ENCODE measurements at regions not wholly inside any gene's neighbourhood (a gene's known extent, or its start where the extent isn't known, plus 50 kb on each side); places are given as distances from the start of the nearest gene placed in this dataset.

DNA sequence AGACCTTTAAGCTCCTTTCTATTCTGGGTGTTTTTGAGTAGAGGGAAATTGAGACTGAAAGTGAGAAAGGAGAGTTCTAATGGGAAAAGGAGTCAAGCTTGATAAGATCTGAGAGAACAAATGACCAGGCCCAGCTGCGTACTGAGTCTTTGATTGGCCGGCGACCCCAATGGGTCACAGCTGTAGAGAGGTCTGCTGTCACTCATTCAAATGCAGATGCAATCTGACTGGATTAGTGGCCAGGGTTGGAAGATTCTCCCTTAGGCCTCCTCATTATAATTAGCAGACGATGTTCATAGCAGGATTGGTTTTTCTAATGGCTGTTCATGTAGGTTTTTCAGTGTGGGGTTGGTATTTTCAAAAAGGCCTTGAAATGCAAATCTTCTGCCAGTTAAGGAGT, 127.2 kb upstream of the SLC25A13 start:
- TF ChIP-seq, protein P1, sequence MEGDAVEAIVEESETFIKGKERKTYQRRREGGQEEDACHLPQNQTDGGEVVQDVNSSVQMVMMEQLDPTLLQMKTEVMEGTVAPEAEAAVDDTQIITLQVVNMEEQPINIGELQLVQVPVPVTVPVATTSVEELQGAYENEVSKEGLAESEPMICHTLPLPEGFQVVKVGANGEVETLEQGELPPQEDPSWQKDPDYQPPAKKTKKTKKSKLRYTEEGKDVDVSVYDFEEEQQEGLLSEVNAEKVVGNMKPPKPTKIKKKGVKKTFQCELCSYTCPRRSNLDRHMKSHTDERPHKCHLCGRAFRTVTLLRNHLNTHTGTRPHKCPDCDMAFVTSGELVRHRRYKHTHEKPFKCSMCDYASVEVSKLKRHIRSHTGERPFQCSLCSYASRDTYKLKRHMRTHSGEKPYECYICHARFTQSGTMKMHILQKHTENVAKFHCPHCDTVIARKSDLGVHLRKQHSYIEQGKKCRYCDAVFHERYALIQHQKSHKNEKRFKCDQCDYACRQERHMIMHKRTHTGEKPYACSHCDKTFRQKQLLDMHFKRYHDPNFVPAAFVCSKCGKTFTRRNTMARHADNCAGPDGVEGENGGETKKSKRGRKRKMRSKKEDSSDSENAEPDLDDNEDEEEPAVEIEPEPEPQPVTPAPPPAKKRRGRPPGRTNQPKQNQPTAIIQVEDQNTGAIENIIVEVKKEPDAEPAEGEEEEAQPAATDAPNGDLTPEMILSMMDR (conservative IDR thresholded peaks at IDR 0.05) = no peak
- TF ChIP-seq EZH2 (IDR thresholded peaks at IDR 0.05; ENCODE audit: low read depth) = no peak

All from PC-9 (cell line).